Limb (tissue), 2 donors: ENCODE measurements at regions not wholly inside any gene's neighbourhood (a gene's known extent, or its start where the extent isn't known, plus 50 kb on each side); places are given as distances from the start of the nearest gene placed in this dataset.
"Not testable (repeated sequence)": the region's sequence is repeated elsewhere in the genome, so short reads cannot be mapped to it uniquely, and the experiment has no call there.

Experiments used
- DNase-seq, 2 donors: peaks; one replicate each; pipeline ENCODE4 v3.0.0-alpha.2; 2016; ENCODE audit errors: extremely low spot score in 2 of 2

- peak in 1 of 2 donors; percentile 48 for DNase-seq
These were observed 90.3 kb downstream of the RPL27A start for GRCh38 chr11:8772571-8773519.

DNA sequence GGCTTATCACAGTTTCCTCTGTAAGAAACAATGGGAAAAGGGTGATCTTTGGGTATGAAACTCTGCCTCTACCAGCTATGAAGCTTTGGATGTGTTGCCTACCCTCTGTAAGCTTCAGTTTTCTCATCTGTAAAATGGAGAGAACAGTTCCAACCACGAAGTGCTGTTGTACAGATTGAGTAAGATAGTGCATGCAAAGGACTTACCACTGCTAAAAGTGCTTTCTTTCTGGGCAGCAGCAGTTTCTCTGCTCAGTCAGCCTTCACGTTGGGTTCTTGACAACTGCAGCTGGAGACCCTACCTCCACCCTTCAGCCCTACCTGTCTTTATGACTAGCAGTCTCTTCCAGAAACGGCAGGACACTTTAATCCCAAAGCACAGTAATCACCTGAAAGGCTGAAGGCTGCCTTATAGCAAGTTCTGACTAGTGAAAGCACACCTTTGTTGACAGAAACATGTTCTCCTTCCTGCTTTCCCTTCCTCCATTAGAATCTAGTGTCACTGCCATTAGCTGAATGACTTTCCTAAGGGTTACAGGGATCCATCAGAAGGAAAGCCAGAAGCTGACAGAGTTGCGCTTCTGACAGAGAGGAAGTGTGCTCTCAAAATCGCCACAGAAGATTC, 91.4 kb downstream of the RPL27A start:
- no peak for DNase-seq

- DNase-seq = not testable (repeated sequence)
These were observed 92.3 kb downstream of the RPL27A start for GRCh38 chr11:8774916-8775315.

DNA sequence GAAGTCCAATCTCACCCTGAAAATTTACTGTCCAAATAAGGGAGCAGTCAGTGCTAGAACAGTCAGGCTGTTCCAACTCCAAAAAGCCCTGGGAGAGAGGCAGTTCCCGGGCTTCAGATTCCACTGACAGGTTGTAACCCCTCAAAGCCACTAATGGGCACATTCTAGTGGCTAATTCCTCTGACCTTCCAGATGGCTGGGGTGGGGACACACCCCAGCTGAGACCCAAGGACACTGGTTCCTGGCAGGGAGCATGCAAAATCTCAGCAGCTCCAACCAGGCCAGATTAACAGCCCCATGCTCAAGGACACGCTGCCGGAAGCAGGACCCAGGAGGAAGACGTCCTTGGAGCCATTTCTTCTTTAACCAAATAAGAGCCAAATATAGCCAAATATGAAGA, 92.7 kb downstream of the RPL27A start:
- no peak for DNase-seq

DNA sequence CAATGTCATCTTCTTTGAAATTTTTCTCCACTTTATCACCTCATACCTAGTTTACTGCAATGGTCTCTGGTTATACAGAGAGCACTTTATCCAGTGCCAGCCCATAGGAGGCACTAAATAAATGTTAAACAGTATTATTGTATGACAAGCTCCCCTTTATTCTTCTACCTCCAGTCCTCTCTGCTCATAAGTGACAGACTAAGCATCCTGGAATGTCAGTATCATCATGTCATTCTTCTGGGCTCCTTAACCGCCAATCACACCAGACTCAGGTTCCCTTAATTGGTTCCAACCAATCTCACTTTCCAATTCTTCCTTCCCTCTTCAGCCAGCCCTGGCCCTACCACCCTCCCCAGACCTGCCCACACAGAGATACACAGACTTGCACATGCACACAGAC, 93.1 kb downstream of the RPL27A start:
- DNase-seq = no peak

- no peak for DNase-seq
These were observed 93.6 kb downstream of the RPL27A start for GRCh38 chr11:8776209-8776608.

- DNase-seq = peak; percentile 62 to 88
These were observed 95.5 kb downstream of the RPL27A start for GRCh38 chr11:8777907-8778767.

DNA sequence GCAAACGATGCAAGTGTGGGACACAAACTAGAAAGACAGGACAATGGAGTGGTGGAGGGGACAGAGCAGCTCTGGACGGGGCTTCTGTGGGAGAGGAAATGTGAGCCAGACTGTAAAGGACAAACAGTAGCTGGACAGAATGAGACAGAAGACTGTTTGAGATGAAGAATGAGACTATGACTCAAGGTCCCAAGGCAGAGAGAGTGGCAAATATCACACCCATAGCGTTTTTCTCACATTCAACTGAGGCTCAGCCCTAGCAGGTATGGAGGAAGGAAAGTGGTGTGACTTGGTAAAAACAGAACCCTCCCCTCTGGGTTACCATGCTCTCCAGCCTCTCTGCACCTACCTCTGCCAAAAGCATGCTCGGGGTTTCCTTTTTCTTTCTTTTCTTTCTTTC, 96.5 kb downstream of the RPL27A start:
- no peak for DNase-seq

DNA sequence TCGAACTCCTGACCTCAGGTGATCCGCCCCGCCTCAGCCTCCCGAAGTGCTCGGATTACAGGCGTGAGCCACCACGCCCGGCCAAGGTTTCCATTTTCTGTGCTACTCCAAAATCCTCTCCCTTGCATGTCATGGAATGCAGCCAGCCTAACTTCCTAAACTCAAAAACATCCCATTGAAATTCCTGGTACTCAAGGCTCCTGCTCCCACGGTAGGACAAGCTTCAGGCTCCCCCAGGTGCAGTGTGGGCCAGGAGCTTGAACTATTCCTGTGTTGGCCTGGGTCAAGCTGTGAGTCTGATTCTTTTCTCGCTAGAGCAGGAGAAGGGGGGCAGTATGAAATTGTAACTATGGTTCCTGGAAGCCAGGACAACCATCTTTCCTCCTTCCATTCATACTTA, 97.1 kb downstream of the RPL27A start:
- no peak for DNase-seq

GRCh38 chr11:8784954-8785353, 102.4 kb downstream of the RPL27A start:
- DNase-seq = no peak

DNA sequence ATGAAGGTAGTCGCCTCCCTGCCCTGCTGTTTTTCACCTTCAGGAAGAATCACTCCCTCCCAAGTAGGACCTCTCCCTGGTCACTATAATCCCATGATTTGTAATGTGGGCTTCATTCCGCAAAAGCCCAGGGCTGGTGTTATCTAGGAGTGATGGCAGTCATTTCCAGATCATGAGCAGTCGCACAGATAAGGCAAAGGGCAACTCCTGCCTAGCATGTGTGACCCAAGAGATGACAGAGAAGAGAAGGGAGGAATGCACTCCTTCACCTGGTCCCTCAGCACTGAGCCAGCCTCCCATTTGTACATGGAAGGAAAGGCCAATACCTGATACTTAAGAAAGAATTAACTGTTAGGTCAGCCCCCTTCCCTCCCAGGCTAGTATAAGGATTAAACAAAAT, 102.9 kb downstream of the RPL27A start:
- DNase-seq = no peak

- DNase-seq = no peak
These were observed 103.4 kb downstream of the RPL27A start for GRCh38 chr11:8785998-8786397.

DNA sequence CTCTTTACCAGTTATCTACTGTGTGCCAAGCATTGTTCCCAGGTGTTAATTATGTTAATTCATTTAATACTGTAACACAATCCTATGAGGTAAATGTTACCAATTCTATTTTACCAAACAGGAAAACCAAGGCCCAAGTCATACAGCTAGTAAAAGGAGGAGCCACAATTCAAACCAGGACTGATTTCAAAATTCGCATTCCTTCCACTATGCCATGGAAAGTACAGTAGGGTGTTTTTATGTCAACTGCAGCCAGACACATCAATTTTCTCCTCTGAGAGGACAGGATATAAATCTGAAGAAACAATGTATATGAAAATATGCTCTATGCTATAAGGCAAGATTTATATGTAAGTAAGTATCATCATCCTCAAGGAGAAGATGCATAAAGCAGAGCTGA, 104.3 kb downstream of the RPL27A start:
- no peak for DNase-seq

GRCh38 chr11:8787372-8787771, 104.8 kb downstream of the RPL27A start:
- DNase-seq = no peak

- no peak for DNase-seq
These were observed 106.0 kb downstream of the RPL27A start for GRCh38 chr11:8788616-8789015.

DNA sequence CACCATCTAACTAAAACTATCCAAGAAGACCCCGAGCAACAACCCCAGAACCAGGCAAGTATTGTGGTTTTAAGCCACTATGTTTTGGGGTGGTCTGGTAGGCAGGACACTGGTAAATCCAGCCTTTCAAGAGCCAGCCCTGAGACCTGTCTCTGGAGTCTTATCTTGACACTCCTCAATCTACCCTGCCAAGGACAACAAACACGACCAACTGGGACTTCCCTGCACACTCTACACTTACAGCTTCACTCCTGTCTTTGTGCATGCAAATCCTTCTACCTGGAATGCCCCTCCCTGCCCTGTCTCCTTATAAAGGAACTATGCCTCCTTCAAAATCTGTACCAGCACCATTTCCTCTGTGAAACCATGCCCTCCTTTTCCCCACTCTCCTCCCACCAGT, 107.3 kb downstream of the RPL27A start:
- DNase-seq = no peak

DNA sequence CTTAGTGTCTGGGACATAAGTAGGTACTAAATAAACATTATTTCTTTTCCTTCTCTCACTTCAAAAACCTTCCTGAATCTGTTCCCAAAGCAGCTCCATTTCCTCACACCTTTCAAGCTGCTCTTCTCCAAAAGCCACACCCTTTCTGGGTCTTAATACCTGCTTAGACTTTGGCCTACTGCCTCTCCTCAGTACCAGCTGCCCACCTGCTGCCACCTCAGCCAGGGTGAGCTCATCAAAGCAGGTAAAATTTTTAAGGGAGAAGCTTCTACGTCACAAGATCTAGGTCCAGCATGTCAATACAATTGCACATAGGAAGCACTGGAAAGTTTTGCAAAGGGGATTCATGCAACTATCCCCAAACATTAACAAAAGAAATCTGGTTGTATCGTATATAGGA, 108.4 kb downstream of the RPL27A start:
- DNase-seq = no peak

DNA sequence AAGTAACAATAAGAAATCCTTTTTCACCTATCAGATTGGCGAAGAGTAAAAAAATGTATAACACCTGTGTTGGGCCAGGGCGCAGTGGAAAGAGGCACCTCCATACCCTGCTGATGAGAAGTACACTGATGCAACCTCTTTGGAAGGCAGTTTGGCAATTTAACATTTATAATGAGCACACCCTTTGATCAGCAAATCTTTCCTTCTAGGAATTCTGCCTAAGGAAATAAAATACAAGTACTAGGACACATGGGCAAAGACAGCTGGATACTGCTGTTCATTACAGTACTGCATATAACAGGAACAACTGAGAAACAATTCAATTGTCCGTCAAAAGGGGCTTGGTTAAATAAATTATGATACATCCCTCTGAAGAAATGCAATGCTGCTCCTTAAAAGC, 110.1 kb downstream of the RPL27A start:
- DNase-seq = no peak

DNA sequence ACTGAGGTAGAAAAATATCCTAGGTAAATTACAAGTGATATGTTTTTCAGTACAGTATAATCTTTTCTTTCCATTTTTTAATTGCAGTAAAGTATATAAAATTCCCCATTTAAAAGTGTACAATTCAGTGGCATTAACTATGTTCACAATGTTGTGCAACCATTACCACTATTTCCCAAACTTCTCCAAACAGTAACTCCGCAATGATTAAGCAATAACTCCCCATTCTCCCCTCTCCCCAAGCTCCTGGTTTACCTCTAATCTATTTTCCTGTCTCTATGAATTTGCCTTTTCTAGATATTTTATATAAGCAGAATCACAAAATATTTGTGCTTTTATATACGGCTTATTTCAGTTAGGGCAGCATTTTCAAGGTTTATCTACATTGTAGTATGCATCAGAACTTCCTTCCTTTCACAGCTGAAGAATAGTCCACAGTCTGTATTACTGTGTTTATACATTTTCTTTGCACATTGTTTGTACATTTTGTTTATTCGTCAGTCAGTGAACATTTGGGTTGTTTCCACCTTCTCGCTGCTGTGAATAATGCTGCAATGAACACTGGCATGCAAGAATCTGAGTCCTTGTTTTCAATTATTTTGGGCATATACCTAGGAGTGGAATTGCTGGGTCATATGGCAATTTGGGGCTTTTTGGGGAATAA, 110.7 kb downstream of the RPL27A start:
- no peak for DNase-seq

DNA sequence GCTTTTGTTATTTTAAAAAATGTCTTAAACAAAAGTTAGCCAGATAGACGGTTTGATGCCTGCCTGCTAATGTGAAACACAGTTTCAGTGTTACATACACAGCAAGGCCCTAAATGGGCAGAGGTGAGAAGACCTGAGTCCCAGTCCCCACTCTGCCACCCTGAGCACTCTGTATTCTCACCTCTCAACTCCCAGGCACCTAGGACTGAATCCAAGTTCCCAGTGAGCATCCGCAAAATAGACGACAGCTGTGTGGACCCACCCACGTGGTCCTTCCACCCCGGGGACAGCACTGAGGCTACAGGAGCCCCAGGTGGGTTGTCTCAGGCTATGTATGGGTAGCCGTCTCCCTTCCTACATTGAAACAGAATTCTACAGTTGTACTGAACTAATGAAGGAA, 111.5 kb downstream of the RPL27A start:
- no peak for DNase-seq

DNA sequence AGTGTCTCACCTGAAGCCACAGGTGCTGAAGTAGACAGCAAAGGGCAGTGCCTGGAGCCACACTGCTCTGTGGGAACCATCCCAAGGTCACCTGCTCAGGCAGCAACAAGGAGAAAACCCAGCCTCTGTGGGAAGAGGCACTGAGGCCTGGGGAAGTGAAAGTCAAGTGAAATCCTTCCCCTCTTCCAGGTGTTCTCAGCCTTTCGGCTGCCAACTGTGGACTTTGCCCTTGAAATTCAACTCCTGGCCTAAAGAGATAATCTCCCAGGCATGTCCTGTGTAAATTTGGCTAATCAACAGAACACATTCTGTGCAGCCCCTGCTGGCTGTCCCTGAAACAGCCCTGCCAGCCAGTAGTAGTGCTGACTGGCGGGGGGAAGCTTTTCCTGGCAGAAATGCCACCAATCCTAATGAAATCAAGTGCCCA, 112.1 kb downstream of the RPL27A start:
- DNase-seq = no peak
